Osteocyte (in vitro differentiated cells): ENCODE measurements at regions not wholly inside any gene's neighbourhood (a gene's known extent, or its start where the extent isn't known, plus 50 kb on each side); places are given as distances from the start of the nearest gene placed in this dataset.

Experiments used
- DNase-seq: peaks from one replicate; pipeline ENCODE4 v3.0.0; 2021; ENCODE audit warnings: mixed read lengths; ENCODE audit not compliant: unreplicated experiment; ENCODE audit errors: extremely low spot score
- H3K27ac Mint-ChIP-seq: one replicate; pipeline ENCODE4 v1.8.0; 2021; ENCODE audit warnings: mild to moderate bottlenecking, mixed read lengths; ENCODE audit not compliant: unreplicated experiment
- H3K27me3 Mint-ChIP-seq: one replicate; pipeline ENCODE4 v1.8.0; 2021; ENCODE audit warnings: mixed read lengths; ENCODE audit not compliant: unreplicated experiment
- H3K36me3 Mint-ChIP-seq: one replicate; pipeline ENCODE4 v1.8.0; 2021; ENCODE audit warnings: mixed read lengths; ENCODE audit not compliant: unreplicated experiment
- H3K4me1 Mint-ChIP-seq: one replicate; pipeline ENCODE4 v1.8.0; 2021; ENCODE audit warnings: mixed read lengths; ENCODE audit not compliant: unreplicated experiment
- H3K4me3 Mint-ChIP-seq: one replicate; pipeline ENCODE4 v1.8.0; 2021; ENCODE audit warnings: mild to moderate bottlenecking, moderate library complexity, mixed read lengths; ENCODE audit not compliant: unreplicated experiment
- H3K9me3 Mint-ChIP-seq: one replicate; pipeline ENCODE4 v1.8.0; 2021; ENCODE audit warnings: mixed read lengths; ENCODE audit not compliant: unreplicated experiment
- TF ChIP-seq, protein P1 (sequence below): fragments of 200-600 bp; sonication (generic); IDR thresholded peaks from 2 replicates; pipeline ENCODE4 v1.5.0; 2021; ENCODE audit warnings: antibody characterized with exemption, mild to moderate bottlenecking, moderate library complexity

DNA sequence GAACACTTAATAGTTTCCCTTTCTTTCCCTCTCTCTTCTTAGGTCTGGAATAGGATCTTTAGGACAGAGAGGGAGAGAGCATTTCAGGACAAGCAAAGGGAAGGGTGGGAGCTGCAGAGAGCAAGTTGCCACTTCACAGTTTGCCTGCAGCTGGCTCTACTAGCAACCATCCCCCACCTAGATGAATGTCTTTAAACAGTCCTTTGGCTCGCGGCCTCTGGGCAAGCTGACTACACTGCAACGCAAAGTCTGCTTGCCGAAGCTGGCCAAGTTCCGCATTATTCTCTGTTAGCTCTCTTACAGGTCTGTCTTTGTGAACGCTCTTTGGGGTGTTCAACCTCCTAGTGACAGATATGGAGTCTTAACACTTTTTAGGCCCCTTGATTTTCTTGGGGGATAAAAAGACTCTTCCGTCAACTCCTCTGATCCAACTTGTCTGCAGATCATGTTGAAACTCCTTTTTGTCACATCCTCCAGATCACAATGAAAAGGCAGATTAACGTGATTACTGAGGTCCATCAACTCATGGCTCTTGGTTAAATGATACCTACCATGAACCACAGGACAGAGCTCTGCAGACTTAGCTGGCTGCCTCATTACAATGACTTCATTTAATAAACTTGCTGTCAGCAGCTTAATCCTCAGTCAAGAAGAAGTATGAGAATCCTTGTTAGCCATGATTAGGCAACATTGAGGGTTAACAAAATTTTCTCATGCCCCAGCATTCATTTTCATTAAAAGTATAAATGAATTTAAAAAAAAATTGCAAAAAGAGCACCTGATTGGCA lies 74.6 kb downstream of the SLC4A3 start:
- H3K27ac Mint-ChIP-seq = no peak overlapping the region
- TF ChIP-seq, protein P1, sequence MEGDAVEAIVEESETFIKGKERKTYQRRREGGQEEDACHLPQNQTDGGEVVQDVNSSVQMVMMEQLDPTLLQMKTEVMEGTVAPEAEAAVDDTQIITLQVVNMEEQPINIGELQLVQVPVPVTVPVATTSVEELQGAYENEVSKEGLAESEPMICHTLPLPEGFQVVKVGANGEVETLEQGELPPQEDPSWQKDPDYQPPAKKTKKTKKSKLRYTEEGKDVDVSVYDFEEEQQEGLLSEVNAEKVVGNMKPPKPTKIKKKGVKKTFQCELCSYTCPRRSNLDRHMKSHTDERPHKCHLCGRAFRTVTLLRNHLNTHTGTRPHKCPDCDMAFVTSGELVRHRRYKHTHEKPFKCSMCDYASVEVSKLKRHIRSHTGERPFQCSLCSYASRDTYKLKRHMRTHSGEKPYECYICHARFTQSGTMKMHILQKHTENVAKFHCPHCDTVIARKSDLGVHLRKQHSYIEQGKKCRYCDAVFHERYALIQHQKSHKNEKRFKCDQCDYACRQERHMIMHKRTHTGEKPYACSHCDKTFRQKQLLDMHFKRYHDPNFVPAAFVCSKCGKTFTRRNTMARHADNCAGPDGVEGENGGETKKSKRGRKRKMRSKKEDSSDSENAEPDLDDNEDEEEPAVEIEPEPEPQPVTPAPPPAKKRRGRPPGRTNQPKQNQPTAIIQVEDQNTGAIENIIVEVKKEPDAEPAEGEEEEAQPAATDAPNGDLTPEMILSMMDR = no peak
- no peaks in the 10 kb centered on the region for H3K9me3 Mint-ChIP-seq
- H3K4me3 Mint-ChIP-seq = no peak overlapping the region
- no peaks in the 10 kb centered on the region for H3K36me3 Mint-ChIP-seq
- H3K27me3 Mint-ChIP-seq = peaks cover 37% of the 10 kb centered on the region
- no peaks in the 10 kb centered on the region for H3K4me1 Mint-ChIP-seq
- no peak for DNase-seq

DNA sequence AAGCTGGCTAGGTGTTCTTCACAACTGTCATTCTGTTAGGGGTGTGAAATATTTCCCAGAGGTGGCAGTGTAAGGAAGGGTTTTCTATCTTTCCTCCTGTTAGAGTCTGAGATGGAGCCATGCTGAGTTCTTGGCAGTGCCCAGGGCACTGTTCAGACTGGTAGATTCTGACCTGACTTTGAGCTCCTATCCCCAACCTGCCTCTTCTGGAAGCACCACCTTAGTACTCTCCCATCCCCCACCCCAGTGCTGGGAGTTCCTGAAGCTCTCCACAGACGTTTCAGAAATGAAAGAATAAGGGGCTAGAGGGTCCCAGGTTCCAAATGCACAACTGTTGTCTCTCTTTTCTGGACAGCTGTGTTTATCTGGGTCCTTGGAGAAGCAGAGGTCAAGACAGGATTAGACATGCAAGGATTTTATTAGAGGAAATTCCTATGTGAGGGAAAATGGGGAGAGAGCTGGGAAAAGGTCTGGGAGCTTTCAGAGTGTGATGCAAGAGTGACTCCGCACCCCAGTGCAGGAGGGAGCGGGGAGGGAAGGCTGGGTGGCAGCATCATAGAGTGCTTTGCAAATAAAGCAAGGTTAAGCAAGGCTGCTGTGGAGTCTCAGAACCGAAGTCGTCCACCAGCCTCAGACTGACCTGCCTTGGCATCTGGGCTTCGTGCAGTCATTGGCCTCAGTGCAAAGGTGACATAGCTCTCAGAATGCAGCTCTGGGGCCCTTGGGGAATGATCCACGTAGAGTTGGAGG lies 75.5 kb downstream of the SLC4A3 start:
- Mint-ChIP-seq H3K4me3 (no peak overlapping the region), H3K27me3 (peaks cover 29% of the 10 kb centered on the region), H3K4me1 (no peaks in the 10 kb centered on the region), H3K27ac (no peak overlapping the region), H3K9me3 (no peaks in the 10 kb centered on the region), H3K36me3 (no peaks in the 10 kb centered on the region)
- TF ChIP-seq, protein P1 = no peak
- no peak for DNase-seq

DNA sequence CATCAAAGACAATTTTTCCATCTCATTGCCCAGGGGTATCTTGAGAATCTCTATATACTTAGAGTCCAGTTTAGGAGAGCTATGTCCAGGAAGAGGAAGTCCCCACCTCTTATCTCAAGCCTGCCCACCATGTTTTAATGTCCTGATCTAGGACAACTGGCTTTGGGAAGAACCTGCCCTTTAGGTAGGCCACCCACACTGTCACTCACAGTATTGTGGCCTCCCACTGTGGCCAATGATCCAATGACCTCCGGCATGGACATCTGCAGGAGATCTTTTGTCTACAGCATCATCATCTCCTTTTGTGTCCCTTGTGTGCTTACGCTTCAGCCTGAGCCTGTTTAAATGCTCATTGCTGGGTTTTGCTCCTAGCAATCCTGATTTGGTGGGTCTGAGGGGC lies 77.4 kb downstream of the SLC4A3 start:
- no peak overlapping the region for H3K4me3 Mint-ChIP-seq
- no peaks in the 10 kb centered on the region for H3K9me3 Mint-ChIP-seq
- no peaks in the 10 kb centered on the region for H3K4me1 Mint-ChIP-seq
- H3K36me3 Mint-ChIP-seq = no peaks in the 10 kb centered on the region
- DNase-seq = no peak
- H3K27ac Mint-ChIP-seq = no peak overlapping the region
- TF ChIP-seq, protein P1 = no peak
- peaks cover 15% of the 10 kb centered on the region for H3K27me3 Mint-ChIP-seq

DNA sequence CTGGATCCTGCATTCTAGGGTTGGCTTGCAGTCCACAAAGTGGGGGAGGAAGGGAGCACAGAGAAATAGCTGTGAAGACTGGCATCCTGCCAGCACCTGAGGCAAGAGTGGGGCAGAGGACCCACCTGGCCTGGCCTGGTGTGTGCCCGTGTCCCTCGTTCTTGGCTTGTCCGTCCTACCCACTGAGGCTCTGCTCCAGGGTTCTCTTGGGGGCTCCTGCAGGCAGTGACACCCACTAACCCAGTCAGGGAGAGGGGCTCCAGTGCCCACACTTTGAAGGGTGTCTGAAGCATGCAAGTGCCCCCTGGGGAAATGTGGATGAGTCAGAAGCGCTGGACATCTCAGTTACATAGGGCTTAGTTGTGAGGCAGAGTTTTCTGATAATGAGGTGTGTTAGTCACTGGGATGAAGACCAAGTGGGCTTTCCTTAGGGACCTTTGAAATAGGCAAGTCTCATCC lies 79.4 kb downstream of the SLC4A3 start:
- no peak for DNase-seq
- Mint-ChIP-seq H3K4me1 (no peaks in the 10 kb centered on the region), H3K9me3 (peaks cover 4% of the 10 kb centered on the region), H3K27ac (no peak overlapping the region), H3K4me3 (no peak overlapping the region), H3K36me3 (no peaks in the 10 kb centered on the region), H3K27me3 (peaks cover 16% of the 10 kb centered on the region)
- TF ChIP-seq, protein P1 = no peak
